ENCODE measurements at regions not wholly inside any gene's neighbourhood (a gene's known extent, or its start where the extent isn't known, plus 50 kb on each side); places are given as distances from the start of the nearest gene placed in this dataset.

DNA sequence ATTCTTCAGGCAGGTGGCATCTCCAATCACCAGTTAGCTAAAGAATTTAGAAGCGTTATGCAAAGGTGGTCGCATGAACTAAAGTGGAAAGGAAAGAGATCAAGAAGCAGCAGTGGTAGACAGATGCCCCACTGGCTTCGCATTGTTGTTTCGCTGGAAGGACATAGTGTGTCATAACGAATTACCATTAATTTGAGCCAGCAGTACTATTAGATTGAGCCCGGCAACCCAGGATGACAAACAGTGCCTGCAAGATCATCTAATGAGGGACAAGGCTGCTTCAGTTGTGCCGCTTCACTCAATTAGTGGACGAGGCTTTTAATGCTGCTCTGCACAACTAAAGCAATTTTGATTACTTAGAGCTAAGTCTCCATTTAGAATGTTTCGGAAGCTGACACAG lies 274.5 kb upstream of the SOX5 start:
- Histone ChIP-seq H3K9me3 (no peaks in the 10 kb centered on the region), H3K27ac (no peak overlapping the region), H3K36me3 (no peaks in the 10 kb centered on the region), H3K4me3 (no peak overlapping the region), H3K4me1 (no peaks in the 10 kb centered on the region), H3K27me3 (no peaks in the 10 kb centered on the region)
- TF ChIP-seq POLR2A (IDR thresholded peaks at IDR 0.05) = no peak
- TF ChIP-seq, protein P1, sequence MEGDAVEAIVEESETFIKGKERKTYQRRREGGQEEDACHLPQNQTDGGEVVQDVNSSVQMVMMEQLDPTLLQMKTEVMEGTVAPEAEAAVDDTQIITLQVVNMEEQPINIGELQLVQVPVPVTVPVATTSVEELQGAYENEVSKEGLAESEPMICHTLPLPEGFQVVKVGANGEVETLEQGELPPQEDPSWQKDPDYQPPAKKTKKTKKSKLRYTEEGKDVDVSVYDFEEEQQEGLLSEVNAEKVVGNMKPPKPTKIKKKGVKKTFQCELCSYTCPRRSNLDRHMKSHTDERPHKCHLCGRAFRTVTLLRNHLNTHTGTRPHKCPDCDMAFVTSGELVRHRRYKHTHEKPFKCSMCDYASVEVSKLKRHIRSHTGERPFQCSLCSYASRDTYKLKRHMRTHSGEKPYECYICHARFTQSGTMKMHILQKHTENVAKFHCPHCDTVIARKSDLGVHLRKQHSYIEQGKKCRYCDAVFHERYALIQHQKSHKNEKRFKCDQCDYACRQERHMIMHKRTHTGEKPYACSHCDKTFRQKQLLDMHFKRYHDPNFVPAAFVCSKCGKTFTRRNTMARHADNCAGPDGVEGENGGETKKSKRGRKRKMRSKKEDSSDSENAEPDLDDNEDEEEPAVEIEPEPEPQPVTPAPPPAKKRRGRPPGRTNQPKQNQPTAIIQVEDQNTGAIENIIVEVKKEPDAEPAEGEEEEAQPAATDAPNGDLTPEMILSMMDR (IDR thresholded peaks at IDR 0.05) = no peak
- DNase-seq = no peak

DNA sequence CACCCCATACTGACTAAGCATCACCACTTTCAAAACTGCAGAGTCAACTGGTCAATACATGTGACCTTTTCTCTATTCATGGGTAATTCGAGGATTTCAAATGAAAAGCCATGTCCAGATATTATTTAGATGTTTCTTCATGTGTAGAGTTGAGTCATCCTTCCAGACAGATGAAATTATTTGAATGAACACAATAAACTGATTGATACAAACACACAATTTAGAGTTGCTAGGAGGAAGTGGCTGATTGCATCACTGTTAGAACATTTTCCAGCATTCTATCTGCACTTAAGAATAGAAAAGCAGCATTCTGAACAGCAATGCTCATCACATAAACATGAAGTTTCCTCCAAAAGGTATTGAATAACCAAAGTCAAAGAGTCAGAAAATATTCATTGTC lies 273.5 kb upstream of the SOX5 start:
- Histone ChIP-seq H3K4me3 (no peak overlapping the region), H3K36me3 (no peaks in the 10 kb centered on the region), H3K27ac (no peak overlapping the region), H3K9me3 (no peaks in the 10 kb centered on the region), H3K27me3 (no peaks in the 10 kb centered on the region), H3K4me1 (no peaks in the 10 kb centered on the region)
- TF ChIP-seq, protein P1 (IDR thresholded peaks at IDR 0.05) = no peak
- TF ChIP-seq POLR2A (IDR thresholded peaks at IDR 0.05) = no peak
- no peak for DNase-seq

DNA sequence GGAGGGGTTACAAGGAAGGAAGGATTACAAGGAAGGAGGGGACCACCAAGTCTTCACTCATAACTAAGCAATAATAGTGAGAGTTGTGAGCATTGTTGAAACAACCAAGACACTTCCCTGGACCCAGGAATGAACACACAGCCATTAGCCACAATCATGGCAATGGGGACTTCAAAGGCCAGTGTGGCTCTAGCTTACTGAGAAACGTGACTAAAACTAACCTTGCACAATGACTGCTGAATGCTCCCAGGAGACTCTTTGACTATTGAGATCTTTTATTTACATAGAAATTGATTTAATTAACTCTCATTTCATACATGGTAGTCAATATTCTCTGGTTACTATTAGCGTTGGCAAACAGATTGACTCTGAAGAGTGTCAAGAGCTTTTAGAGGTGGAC lies 263.0 kb upstream of the SOX5 start:
- Histone ChIP-seq H3K36me3 (no peaks in the 10 kb centered on the region), H3K27me3 (no peaks in the 10 kb centered on the region), H3K4me3 (no peak overlapping the region), H3K4me1 (no peaks in the 10 kb centered on the region), H3K9me3 (no peaks in the 10 kb centered on the region), H3K27ac (no peak overlapping the region)
- TF ChIP-seq, protein P1 (IDR thresholded peaks at IDR 0.05) = no peak
- TF ChIP-seq POLR2A (IDR thresholded peaks at IDR 0.05) = no peak
- DNase-seq = no peak

DNA sequence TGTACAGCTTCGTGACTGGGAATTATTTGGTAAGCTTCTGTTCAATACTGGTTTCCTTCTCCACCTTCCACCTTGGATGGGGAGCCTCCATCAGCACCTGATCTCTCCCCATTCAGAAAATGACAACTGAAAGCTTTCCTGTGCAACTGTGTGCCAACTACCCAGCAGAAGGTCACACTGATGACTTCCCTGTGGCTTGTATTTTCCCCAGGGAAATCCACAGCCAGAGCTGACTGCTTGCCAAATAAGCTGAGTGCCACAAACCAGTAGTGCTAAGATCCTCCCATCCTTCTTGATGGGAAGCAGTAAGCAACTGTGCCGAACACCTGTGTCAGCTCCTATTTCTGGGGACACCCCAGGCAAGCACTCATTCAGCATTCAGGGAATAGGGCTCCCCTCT lies 257.2 kb upstream of the SOX5 start:
- no peak for DNase-seq
- no peaks in the 10 kb centered on the region for H3K36me3 ChIP-seq

DNA sequence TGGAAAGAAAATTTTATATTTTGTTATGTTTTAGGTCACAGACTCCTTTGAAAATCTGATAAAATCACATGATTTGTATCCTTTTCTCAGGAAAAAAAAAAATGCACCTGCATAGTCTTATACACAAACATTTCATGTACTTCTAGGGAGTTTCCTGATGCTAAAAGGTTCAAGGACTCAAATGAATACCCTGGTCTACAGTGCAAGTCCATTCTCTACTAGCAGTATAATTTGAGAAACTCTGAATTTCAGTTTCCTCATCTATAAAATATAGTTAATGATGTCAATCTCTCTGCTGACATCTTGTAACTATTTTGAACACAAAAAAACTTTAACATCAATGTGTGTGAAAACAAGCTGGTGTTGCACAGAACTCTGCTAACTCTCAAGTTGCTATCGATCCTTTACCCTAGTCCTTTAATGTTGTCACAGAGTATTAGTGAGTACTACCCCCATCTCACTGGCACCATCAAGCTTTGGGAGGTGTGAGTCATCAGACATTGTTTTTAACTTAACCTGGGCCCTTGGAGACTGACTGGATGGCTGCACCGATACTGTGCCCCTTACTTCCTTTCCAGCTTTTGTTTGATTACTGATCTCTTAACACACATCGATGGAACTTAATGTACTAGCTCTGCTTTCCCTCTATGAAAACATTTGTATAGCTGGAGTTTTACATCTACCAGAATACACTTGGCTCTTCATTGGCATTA lies 251.9 kb upstream of the SOX5 start:
- DNase-seq = no peak
- Histone ChIP-seq H3K4me3 (no peak overlapping the region), H3K36me3 (no peaks in the 10 kb centered on the region), H3K9me3 (no peaks in the 10 kb centered on the region), H3K4me1 (no peaks in the 10 kb centered on the region), H3K27me3 (no peaks in the 10 kb centered on the region), H3K27ac (no peak overlapping the region)
- TF ChIP-seq, protein P1 (IDR thresholded peaks at IDR 0.05) = no peak
- no peak for TF ChIP-seq POLR2A (IDR thresholded peaks at IDR 0.05)

More for the DNA sequence above, 257.2 kb upstream of the SOX5 start:
- H3K9me3 ChIP-seq = no peaks in the 10 kb centered on the region
- TF ChIP-seq, protein P1 (IDR thresholded peaks at IDR 0.05) = no peak
- TF ChIP-seq POLR2A (IDR thresholded peaks at IDR 0.05) = no peak
- no peak overlapping the region for H3K4me3 ChIP-seq
- H3K27ac ChIP-seq = no peak overlapping the region
- H3K27me3 ChIP-seq = no peaks in the 10 kb centered on the region
- H3K4me1 ChIP-seq = no peaks in the 10 kb centered on the region

DNA sequence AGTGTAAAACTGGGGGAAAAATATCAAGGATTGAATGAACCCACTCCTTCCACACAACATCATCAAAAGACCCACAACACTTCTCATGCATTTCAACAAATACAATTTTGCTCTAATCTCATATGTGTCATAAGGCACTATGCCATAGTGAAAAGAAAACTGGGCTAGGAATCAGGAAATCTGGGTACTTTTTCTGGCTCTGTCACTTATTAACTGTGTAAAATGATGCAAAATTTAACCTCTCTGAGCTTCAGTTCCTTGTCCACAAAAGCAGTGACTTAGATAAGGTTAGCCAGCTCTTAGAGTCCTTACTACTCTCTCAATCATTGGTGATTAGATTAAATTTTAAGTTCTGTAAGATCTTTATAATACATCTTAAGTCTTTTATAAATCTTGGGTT lies 250.5 kb upstream of the SOX5 start:
- Histone ChIP-seq H3K9me3 (no peaks in the 10 kb centered on the region), H3K36me3 (no peaks in the 10 kb centered on the region), H3K4me1 (no peaks in the 10 kb centered on the region), H3K27me3 (no peaks in the 10 kb centered on the region), H3K27ac (no peak overlapping the region), H3K4me3 (no peak overlapping the region)
- TF ChIP-seq POLR2A (IDR thresholded peaks at IDR 0.05) = no peak
- TF ChIP-seq, protein P1 (IDR thresholded peaks at IDR 0.05) = no peak
- DNase-seq = no peak
